ENCODE measurements at regions not wholly inside any gene's neighbourhood (a gene's known extent, or its start where the extent isn't known, plus 50 kb on each side); places are given as distances from the start of the nearest gene placed in this dataset.
"Not testable (repeated sequence)": the region's sequence is repeated elsewhere in the genome, so short reads cannot be mapped to it uniquely, and the experiment has no call there.

DNA sequence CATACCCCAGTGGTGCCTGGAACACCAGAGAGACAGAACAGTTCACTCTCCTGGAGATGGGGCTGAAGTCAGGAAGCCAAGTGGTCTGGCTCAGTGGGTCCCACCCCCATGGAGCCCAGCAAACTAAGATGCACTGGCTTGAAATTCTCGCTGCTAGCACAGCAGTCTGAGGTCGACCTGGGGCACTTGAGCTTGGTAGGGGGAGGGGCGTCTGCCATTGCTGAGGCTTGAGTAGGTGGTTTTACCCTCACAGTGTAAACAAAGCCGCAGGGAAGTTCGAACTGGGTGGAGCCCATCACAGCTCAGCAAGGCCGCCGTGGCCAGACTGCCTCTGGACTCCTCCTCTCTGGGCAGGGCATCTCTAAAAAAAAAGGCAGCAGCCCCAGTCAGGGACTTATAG, 272.0 kb downstream of the KLF13 start:
- no peak for DNase-seq (ENCODE audit: low read depth)

DNA sequence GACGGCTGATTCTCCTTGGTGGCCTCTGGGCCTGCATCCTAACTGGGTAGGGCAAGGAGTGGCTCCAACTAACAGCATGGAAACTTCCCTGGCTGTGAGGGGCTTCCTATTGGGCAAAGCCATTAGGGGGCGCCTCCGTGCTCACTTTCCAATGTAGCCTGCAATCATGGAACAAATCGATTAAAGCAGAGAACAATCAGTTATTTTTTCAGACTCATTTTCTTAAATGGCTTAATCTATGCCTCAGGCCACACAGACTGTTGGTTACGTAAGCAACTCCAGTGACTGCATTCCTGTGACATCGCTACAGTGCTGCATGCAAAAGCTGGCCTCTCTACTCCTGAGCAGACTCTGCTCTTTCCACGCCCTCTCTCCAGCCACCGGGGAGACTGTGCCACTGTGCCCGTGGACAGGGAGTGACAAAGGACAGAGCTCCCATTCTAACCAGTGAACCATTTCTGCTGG, 278.9 kb downstream of the KLF13 start:
- DNase-seq (ENCODE audit: low read depth): no peak

DNA sequence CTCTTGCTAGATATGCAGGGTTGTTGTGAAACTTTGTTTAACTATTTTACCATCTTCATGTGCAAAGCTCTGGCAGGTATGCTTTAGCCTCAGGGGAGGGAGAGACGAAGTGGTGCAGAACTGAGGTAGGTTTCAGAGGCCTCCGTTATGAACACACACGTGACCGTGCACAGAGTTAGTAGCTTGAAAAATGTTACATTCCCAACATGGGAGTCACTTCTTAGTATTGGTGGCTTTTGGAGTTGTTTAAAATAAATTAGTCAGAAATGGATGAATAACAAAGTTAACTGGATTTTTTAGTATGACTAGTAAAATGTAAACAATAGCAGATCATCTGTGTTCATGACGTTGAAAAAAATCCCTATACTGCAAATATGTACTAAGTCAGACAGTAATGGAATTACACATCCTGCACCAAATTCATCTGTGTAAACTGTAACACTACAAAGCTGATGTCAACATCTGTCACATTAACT, 279.6 kb downstream of the KLF13 start:
- no peak for DNase-seq (ENCODE audit: low read depth)

DNA sequence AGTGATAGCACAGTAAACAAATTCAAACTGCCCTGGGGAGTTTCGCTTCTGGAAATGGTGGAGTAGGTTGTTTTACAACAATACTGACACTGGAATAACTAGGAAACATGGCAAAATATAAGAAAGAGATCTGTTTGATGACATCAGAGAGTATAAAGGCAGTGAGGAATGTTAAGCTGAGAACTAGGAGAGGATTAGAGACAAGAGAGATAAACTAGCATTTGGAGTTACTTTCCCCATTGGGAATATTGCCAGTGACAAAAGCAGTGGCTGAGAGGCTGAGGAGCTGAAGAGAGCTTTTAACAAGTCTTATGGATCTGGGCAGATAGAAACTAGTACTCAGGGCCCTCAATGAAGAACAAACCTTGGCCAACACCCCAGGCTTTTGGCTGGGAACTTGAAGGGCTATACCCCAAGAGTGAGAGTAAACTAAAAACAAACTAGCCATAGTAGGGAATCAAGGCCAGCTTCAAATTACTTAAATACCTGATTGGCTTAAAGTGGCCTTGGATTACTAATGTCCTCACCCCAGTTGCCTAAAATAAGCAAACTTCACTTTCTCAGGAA, 280.4 kb downstream of the KLF13 start:
- no peak for DNase-seq (ENCODE audit: low read depth)

DNA sequence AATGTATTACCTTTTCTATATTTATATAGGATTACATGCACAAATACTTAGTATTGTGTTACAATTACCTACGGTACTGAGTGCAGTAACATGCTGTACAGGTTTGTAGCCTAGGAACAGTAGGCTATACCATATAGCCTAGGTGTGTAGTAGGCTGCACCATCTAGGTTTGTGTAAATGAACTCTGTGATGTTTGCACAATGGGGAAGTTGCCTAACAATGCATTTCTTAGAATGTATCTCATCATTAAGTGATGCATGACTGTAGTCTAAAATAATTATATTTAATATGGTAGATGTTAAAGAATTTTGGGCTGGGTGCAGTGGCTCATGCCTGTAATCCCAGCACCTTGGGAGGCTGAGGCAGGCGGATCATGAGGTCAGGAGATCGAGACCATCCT, 281.0 kb downstream of the KLF13 start:
- DNase-seq (ENCODE audit: low read depth): no peak

DNA sequence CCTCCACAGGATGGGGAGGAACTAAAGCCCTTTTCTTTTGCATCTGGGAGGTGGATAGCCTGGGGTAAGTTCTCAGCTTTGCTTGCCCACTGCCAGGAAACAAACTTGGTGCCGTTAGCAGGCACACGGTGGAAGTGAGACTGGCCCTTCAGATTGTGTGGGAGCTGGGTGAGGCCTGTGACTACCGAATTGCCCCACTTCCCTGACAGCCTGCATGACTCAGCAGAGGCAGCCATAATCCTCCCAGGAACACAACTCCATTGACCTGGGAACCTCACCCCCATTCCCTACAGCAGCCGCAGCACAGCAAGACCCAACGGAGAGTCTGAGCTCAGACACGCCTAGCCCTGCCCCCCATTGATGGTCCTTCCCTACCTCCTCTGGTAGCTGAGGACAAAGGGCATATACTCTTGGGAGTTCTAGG, 282.6 kb downstream of the KLF13 start:
- DNase-seq (ENCODE audit: low read depth): no peak

DNA sequence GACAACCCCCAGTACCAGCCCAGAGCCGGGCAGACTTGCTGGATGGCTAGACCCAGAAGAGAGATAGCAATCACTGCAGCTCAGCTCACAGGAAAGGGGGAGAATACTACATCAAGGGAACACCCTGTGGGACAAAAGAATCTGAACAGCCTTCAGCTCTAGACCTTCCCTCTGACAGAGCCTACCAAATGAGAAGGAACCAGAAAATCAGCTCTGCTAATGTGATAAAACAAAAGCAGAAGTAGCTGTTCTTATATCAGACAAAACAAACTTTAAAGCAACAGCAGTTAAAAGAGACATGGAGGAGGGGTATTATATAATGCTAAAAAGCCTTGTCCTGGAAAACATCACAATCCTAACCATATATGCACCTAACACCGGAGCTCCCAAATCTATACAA, 283.3 kb downstream of the KLF13 start:
- DNase-seq (ENCODE audit: low read depth): no peak

DNA sequence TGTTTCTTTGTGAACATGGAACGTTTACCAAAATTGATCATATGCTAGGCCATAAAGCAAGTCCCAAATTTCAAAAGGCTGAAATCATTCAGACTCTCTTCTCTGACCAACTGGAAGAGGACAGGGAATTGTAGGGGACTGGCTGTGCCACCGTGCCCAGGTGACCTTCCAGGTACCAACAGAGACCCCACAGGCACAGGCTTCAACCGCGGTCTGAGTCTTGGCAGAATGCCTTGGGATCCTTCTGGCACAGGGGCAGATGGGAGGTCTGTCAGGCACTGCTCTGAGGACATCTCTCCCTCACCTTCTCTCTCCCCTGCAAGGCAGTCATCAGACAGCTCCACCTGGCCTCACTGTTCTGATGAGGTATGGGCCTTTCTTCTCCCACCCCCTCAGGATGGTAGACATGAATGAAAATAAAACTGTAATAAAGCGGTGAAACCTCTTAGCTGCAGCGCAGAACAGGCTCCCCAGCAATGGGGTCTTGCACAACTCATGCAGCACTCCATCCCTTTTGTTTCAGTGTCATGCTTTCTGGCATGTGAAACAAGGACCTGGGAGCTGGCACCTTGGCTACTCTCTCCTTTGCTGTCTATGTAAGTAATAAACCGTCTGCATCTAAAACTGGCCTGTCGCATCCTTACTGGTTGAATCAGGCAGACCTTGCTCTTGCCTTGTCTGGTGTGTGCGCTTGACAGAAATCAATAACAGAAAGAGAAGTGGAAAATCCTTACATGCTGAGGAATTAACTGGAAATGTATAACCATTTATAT, 289.2 kb downstream of the KLF13 start:
- no peak for DNase-seq (ENCODE audit: low read depth)

DNA sequence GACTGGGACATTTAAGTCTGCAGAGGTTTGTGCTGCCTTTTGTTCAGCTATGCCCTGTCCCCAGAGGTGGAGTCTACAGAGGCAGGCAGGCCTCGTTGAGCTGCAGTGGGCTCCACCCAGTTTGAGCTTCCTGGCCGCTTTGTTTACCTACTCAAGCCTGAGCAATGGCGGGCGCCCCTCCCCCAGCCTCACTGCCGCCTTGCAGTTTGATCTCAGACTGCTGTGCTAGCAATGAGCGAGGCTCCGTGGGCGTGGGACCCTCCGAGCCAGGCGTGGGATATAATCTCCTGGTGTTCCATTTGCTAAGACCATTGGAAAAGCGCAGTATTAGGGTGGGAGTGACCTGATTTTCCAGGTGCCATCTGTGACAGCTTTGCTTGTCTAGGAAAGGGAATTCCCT, 296.7 kb downstream of the KLF13 start:
- not testable (repeated sequence) for DNase-seq (ENCODE audit: low read depth)

DNA sequence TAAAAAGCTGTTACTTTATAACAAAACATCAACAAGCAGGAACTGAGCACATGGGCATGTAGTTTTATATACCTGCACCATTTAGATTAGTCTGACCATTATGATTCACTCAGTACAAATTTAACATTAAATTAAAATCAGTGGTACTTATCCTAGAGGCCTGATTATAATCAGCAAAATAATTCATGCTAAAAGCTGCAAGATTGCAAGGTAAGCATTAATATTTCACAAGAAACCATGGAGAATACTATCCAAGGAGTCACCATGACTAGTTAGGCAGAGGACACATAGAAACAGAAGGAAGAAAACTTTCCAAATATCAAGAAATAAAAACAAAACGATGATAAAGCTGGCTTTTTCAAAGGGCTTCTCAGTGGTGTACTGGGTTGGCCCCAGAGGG, 297.5 kb downstream of the KLF13 start:
- DNase-seq (ENCODE audit: low read depth): not testable (repeated sequence)

DNA sequence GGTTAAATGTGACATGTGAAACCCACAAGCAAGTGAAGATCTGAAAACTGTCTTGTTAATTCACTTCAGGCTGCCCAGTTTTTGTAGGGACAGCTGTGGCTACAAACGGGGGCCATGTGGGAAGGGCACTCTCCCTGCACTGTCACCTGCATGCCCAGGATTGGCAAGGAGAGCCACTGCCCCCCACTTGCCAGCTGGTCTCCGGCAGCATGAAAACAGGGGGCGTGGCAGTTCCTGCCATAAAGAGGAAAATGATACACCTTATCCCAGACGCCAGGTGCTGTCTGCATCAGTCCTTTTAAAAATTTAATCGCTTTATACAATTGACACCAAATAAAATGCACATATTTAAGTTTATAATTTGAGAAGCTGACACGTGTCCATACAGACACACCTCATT, 309.1 kb downstream of the KLF13 start:
- DNase-seq (ENCODE audit: low read depth): not testable (repeated sequence)

DNA sequence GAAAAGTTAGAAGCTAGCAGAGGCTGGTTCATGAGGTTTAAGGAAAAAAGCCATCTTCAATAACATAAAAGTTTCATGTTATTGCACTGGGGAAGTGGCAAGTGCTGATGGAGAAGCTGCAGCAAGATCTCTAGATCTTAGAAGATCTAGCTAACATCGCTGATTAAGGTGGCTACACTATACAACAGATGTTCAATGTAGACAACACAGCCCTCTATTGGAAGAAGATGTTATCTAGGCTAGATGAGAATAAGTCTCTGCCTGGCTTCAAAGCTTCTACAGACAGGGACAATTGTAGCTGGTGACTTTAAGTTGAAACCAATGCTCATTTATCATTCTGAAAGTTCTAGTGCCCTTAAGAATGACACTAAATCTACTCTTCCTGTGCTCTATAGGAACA, 310.3 kb downstream of the KLF13 start:
- DNase-seq (ENCODE audit: low read depth): not testable (repeated sequence)

DNA sequence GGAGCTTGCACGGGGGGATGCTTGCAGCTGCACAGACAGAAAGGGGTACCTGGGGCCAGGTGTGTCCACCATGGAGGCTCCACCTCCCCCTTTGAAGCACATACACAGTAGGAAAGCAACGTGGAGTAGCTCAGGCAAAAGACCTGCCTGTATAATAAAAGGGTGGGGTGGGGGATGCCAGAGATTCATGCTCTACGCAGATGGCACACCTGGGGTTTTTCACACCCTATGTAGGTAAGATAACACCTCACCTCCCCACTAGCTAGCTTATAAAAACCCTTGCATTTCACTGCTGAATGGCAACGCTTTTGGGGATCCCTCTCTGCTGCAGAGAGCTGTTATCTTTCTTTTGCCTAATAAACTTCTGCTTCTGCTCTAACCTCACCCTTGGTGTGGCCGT, 317.3 kb downstream of the KLF13 start:
- not testable (repeated sequence) for DNase-seq (ENCODE audit: low read depth)

DNA sequence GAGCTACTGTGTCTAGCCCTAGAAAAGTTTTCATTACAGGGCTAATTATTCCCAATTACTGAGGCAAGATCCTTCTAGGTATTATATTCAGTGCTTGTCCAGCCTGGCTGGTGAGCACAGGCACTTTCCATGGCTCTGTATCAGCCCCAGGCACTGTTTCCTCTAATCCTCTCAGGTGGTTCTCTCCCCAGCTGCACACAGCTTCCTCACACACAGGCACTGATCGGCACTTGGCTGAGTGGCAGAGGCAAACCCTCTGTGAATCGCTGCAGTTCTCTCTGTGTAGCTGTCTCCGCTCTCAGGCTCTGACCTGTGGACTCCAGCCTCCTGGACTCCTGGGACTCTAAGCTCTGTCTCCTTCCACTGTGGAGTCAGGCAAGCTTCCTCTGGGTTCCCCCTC, 318.1 kb downstream of the KLF13 start:
- DNase-seq (ENCODE audit: low read depth): not testable (repeated sequence)

DNA sequence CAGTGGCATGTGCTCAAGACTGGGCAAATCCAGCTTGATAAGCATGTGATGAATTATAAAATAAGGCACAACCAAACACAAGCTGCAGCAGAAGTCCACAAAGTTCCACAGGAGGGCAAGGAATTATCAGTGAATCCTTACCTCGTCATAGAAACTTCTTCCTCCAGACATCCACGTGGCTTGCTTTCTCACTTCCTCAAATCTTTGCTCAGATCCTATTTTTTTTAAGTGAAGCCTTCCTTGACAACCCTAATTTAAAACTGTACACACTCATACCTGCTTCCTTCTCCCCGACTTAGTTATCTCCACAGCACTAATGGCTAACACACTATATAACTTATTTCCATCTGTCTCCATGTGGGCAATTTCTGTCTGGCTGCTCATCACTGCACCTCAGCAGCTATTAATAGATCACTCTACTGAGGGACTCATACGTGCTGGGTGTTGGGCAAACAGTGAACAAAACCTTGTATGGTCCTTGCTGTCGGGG, 320.7 kb downstream of the KLF13 start:
- DNase-seq (ENCODE audit: low read depth): not testable (repeated sequence)

DNA sequence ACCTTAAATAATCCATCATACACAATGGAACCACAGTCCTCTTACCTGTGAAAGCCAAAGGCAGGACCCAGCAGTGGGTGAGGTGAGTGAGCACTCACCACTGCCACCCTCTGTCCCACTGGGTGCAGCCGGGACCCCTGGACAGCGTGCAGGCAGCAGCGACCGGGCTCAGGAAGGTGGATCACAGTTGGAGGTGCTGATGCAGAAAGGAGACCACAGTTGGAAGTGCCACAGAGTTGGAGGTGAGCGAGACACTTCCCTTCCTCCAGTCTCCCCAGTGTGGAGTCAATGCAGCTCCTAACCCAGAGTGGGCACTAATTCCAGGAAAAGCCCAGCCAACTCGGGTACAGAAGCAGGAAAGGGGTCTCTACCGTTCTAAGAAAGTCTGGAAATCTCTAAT, 323.0 kb downstream of the KLF13 start:
- not testable (repeated sequence) for DNase-seq (ENCODE audit: low read depth)

DNA sequence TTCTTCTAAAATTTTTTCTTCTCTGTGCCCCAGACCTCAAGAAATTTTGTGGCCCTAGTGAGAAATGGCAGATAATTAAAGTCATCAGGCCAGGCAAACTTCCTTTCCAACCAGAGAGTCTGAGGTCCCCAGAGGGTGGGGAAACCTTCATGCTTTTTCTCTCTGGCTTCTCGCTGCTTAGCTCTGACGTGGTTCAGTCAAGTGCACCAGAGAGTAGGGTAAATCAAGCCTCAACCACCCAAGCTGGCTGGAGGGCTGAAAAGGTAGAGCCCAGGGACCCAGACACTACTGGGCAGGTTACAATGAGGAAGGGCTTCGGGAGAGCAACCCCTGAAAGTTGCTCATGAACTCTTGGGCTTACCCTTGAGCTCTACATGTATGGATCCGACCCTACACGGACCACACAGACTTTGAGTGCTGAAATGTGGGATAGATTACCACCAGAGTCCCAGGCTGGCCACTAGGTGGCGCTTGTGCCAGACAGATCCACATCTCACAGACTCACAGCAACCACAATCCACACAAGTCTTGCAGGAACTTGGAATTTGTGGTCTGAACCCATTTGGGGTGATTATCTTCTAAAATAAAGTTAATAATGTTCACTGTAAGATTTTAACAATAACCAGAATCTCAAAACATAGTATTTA, 323.5 kb downstream of the KLF13 start:
- peak; percentile 17 for DNase-seq (ENCODE audit: low read depth)

DNA sequence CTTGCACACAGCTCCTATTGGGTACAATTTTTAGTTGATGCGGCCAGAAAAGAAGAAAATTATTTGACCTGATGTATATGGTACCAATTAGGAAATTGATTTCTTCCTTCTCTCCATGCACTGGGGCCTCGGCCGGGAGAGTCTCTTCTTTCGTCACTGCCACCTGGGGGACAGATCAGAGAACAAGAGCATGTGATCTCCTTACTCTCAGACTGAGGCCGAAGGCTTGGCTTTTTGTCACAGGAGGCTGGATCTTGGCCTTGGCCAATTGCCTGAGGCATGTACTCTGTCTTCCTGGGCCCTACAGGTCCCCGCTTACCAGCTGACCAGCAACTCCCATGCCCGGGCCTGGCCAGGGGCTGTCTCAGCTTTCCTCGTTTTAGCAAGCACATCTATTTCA, 330.3 kb downstream of the KLF13 start:
- DNase-seq (ENCODE audit: low read depth): not testable (repeated sequence)

DNA sequence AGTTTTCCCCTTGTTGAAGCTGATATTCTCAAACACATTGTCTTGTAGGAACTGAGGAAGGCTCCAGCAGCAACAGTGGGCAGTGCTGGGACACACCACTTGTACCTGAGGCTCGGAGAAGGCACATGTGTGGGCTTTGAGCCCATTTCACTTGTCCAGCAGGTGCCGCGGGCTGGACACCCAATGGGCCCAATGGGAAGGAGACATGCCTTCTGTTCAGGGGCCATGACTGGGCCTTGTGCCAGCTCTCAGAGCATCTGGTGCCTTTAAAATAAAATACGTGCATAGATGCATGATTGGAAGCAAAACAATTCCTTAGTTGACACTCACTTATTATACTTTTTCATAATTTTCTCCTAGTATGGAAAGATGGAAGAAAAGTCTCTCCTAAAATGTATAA, 334.2 kb downstream of the KLF13 start:
- DNase-seq (ENCODE audit: low read depth): no peak

DNA sequence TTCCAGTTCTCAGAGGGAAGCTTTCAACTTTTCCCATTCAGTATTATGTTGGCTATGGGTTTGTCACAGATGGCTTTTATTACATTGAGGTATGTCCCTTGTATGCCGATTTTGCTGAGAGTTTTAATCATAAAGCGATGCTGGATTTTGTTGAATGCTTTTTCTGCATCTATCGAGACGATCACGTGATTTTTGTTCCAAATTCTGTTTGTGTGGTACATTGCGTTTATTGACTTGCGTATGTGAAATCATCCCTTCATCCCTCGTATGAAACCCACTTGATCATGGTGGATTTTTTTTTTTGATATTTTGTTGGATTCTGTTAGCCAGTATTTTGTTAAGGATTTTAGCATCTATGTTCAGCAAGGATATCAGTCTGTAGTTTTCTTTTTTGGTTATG, 339.1 kb downstream of the KLF13 start:
- DNase-seq (ENCODE audit: low read depth): not testable (repeated sequence)

DNA sequence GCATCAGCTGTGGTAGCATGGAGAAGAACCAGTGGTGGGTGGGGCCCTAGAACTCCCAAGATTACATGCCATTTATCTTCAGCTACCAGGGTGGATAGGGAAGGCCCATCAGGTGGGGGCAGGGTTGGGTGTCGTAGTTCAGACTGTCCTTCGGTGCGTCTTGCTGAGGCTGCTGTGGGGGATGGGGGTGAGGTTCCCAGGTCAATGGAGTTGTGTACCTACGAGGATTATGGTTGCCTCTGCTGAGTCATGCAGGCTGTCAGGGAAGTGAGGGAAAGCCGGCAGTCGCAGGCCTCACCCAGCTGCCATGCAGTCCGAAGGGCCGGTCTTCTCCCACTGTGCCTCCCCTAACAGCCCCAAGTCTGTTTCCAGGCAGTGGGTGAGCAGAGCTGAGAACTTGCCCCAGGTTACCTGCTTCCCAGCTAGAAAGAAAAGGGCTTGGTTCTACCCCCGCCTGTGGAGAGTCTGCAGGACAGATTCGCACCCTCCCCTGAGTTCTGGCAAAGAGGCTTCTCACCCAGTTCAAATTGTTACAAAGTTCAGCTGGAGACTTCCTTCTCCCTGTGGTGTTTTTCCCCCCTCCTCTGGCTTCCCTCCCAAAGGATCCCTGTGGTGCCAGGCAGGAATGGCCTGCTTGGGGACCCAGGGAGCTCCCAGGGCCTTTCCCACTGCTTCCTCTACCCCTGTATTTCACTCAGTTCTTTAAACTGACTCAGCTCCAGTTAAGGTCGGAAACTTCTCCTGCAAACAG, 342.7 kb downstream of the KLF13 start:
- DNase-seq (ENCODE audit: low read depth): not testable (repeated sequence)

DNA sequence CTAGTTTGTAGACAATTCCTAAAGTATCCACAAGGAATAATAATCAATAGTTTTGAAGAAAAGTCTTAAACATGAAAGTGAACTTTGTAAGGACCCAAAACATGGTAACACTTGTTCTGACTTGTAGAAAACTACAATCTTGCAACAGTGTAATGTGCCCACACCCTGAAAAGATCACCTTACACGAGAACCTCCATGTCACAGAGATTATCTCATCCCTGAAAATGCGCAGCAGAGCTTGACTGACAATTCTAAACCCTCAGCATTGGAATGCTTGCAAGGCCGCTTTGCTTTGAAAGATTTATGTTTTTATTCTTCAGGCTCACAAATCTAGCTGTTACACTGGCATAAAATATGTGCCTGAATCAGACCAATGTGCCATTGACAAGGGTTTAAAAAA, 346.6 kb downstream of the KLF13 start:
- DNase-seq (ENCODE audit: low read depth): not testable (repeated sequence)

Data from stimulated activated CD8-positive, alpha-beta memory T cell treated with anti-CD3 and anti-CD28 coated beads, Interleukin-12 subunit alpha, Interleukin-12 subunit beta, amount 100 ng/mL, for 4 hours (primary cell).